ENCODE measurements at regions not wholly inside any gene's neighbourhood (a gene's known extent, or its start where the extent isn't known, plus 50 kb on each side); places are given as distances from the start of the nearest gene placed in this dataset.

DNA sequence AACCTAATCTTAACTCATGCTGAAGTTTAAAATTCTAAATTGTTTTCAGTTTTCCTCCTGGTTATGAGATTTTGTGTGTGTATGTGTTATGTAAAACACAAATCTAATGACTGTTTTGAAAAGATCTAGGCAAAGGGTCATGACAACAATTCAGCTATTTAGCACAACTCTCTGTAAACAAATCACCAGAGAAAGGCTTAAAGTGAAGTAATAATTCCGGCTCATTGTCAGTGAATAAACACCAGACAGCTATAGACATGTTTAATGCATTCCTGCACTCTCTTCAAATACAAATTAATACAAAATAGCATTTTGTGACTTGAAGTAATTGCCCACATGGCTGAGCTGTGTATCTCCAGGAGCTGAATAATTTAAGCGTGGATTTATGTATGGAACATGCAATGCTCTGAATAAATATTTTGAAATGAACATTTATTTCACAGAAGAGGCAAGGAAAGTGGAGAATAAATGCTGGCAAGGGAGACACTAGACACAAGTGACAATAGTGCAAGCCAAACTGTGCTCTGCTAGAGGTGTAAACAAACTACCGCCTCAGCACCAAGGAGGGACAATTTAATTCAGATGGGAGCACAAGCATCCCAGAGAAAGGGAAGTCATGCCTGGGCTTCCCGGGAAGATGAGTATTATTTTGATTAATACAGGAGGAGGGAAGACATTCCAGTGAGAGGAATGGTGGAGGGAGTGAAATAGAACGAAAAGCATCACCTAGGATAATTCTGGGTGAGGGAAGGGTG is 133.6 kb upstream of the XPO1 start:
- ChIA-PET POLR2A (no interaction called here), CTCF (interaction anchor here (1.0 kb wide), 1 partner anchor 13 kb away, joined by 6 read pairs; no protein-coding TSS in a partner anchor)
- DNase-seq (ENCODE audit: low read depth): no peak
- H3K4me3 ChIP-seq (ENCODE audit: low read depth, low read length): no peak overlapping the region
- H3K27me3 ChIP-seq (ENCODE audit: control insufficient read depth, insufficient read depth, low read length): no peaks in the 10 kb centered on the region; the same call in 1 of the 2 replicates
- no peak for TF ChIP-seq CTCF (IDR thresholded peaks at IDR 0.05; ENCODE audit: insufficient read depth, low read depth, low read length)
- H3K36me3 ChIP-seq (ENCODE audit: control insufficient read depth, insufficient read depth, low read length): no peaks in the 10 kb centered on the region

- ChIA-PET POLR2A (no interaction called here), CTCF (interaction anchor here (0.6 to 1.5 kb wide), 5 partner anchors 9 to 12 kb away, joined by 3 to 6 read pairs (median 3); no protein-coding TSS in a partner anchor)
- 0 out of 2 replicates have a peak overlapping the region, but pooled peaks have one; percentile 10 for H3K4me3 ChIP-seq (ENCODE audit: low read depth, low read length)
- H3K36me3 ChIP-seq (ENCODE audit: control insufficient read depth, insufficient read depth, low read length): no peaks in the 10 kb centered on the region
- H3K27me3 ChIP-seq (ENCODE audit: control insufficient read depth, insufficient read depth, low read length): no peaks in the 10 kb centered on the region; the same call in 1 of the 2 replicates
- no peak for DNase-seq (ENCODE audit: low read depth)
- no peak for TF ChIP-seq CTCF (IDR thresholded peaks at IDR 0.05; ENCODE audit: insufficient read depth, low read depth, low read length)
Measured at GRCh38 chr2:61670591-61671501, 132.7 kb upstream of the XPO1 start.

- POLR2A ChIA-PET: no interaction called here
Measured at GRCh38 chr2:61664190-61664589, 126.0 kb upstream of the XPO1 start.

GRCh38 chr2:61662990-61663389 is 124.8 kb upstream of the XPO1 start:
- no peak for DNase-seq (ENCODE audit: low read depth)
- POLR2A ChIA-PET: no interaction called here

More at GRCh38 chr2:61664190-61664589, 126.0 kb upstream of the XPO1 start:
- Histone ChIP-seq H3K4me3 (ENCODE audit: low read depth, low read length) (no peak overlapping the region), H3K27me3 (ENCODE audit: control insufficient read depth, insufficient read depth, low read length) (no peaks in the 10 kb centered on the region; the same call in 1 of the 2 replicates), H3K36me3 (ENCODE audit: control insufficient read depth, insufficient read depth, low read length) (no peaks in the 10 kb centered on the region)
- CTCF ChIA-PET: interaction anchor here (1.0 kb wide), 1 partner anchor 25 kb away, joined by 3 read pairs; no protein-coding TSS in a partner anchor
- no peak for DNase-seq (ENCODE audit: low read depth)
- TF ChIP-seq CTCF (IDR thresholded peaks at IDR 0.05; ENCODE audit: insufficient read depth, low read depth, low read length): no peak

More at GRCh38 chr2:61662990-61663389, 124.8 kb upstream of the XPO1 start:
- CTCF ChIA-PET: interaction anchor here (0.9 kb wide), 1 partner anchor 528 kb away, joined by 4 read pairs; no protein-coding TSS in a partner anchor
- H3K36me3 ChIP-seq (ENCODE audit: control insufficient read depth, insufficient read depth, low read length): no peaks in the 10 kb centered on the region
- no peak overlapping the region for H3K4me3 ChIP-seq (ENCODE audit: low read depth, low read length)
- TF ChIP-seq CTCF (IDR thresholded peaks at IDR 0.05; ENCODE audit: insufficient read depth, low read depth, low read length): no peak
- H3K27me3 ChIP-seq (ENCODE audit: control insufficient read depth, insufficient read depth, low read length): no peaks in the 10 kb centered on the region

Measured in BJ (cell line).